H1 (cell line): ENCODE measurements at regions not wholly inside any gene's neighbourhood (a gene's known extent, or its start where the extent isn't known, plus 50 kb on each side); places are given as distances from the start of the nearest gene placed in this dataset.

Source experiments
- ZNF274 ChIP-seq: IDR thresholded peaks from 2 replicates; pipeline ENCODE4 v1.7.0; 2012; ENCODE audit warnings: low read length, borderline replicate concordance; ENCODE audit errors: extremely low read depth
- TF ChIP-seq, protein P1 (sequence below): fragments of 300-600 bp; sonication (generic); IDR thresholded peaks from 2 replicates; pipeline ENCODE4 v1.7.1; 2012; ENCODE audit warnings: low read length, moderate library complexity, mild to moderate bottlenecking, inconsistent platforms; ENCODE audit not compliant: insufficient replicate concordance

DNA sequence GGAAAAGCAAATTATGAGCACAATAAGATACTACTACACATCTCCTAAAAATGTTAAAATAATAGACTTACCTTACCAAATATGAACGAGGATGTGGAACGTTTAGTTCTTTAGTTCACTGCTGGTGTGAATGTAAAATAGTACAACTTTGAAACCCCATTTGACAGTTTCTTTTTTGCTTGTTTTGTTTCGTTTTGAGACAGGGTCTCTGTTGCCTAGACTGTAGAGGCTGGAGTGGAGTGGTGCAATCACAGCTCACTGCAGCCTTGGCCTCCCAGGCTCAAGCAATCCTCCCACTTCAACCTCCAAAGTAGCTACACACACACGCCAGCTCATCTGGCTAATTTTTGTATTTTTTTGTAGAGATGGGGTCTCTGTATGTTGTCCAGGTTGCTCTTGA is 136.4 kb upstream of the FAR2 start (continued):
- TF ChIP-seq, protein P1, sequence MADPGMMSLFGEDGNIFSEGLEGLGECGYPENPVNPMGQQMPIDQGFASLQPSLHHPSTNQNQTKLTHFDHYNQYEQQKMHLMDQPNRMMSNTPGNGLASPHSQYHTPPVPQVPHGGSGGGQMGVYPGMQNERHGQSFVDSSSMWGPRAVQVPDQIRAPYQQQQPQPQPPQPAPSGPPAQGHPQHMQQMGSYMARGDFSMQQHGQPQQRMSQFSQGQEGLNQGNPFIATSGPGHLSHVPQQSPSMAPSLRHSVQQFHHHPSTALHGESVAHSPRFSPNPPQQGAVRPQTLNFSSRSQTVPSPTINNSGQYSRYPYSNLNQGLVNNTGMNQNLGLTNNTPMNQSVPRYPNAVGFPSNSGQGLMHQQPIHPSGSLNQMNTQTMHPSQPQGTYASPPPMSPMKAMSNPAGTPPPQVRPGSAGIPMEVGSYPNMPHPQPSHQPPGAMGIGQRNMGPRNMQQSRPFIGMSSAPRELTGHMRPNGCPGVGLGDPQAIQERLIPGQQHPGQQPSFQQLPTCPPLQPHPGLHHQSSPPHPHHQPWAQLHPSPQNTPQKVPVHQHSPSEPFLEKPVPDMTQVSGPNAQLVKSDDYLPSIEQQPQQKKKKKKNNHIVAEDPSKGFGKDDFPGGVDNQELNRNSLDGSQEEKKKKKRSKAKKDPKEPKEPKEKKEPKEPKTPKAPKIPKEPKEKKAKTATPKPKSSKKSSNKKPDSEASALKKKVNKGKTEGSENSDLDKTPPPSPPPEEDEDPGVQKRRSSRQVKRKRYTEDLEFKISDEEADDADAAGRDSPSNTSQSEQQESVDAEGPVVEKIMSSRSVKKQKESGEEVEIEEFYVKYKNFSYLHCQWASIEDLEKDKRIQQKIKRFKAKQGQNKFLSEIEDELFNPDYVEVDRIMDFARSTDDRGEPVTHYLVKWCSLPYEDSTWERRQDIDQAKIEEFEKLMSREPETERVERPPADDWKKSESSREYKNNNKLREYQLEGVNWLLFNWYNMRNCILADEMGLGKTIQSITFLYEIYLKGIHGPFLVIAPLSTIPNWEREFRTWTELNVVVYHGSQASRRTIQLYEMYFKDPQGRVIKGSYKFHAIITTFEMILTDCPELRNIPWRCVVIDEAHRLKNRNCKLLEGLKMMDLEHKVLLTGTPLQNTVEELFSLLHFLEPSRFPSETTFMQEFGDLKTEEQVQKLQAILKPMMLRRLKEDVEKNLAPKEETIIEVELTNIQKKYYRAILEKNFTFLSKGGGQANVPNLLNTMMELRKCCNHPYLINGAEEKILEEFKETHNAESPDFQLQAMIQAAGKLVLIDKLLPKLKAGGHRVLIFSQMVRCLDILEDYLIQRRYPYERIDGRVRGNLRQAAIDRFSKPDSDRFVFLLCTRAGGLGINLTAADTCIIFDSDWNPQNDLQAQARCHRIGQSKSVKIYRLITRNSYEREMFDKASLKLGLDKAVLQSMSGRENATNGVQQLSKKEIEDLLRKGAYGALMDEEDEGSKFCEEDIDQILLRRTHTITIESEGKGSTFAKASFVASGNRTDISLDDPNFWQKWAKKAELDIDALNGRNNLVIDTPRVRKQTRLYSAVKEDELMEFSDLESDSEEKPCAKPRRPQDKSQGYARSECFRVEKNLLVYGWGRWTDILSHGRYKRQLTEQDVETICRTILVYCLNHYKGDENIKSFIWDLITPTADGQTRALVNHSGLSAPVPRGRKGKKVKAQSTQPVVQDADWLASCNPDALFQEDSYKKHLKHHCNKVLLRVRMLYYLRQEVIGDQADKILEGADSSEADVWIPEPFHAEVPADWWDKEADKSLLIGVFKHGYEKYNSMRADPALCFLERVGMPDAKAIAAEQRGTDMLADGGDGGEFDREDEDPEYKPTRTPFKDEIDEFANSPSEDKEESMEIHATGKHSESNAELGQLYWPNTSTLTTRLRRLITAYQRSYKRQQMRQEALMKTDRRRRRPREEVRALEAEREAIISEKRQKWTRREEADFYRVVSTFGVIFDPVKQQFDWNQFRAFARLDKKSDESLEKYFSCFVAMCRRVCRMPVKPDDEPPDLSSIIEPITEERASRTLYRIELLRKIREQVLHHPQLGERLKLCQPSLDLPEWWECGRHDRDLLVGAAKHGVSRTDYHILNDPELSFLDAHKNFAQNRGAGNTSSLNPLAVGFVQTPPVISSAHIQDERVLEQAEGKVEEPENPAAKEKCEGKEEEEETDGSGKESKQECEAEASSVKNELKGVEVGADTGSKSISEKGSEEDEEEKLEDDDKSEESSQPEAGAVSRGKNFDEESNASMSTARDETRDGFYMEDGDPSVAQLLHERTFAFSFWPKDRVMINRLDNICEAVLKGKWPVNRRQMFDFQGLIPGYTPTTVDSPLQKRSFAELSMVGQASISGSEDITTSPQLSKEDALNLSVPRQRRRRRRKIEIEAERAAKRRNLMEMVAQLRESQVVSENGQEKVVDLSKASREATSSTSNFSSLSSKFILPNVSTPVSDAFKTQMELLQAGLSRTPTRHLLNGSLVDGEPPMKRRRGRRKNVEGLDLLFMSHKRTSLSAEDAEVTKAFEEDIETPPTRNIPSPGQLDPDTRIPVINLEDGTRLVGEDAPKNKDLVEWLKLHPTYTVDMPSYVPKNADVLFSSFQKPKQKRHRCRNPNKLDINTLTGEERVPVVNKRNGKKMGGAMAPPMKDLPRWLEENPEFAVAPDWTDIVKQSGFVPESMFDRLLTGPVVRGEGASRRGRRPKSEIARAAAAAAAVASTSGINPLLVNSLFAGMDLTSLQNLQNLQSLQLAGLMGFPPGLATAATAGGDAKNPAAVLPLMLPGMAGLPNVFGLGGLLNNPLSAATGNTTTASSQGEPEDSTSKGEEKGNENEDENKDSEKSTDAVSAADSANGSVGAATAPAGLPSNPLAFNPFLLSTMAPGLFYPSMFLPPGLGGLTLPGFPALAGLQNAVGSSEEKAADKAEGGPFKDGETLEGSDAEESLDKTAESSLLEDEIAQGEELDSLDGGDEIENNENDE = no peak
- TF ChIP-seq ZNF274 = no peak
- TF ChIP-seq, all 59 proteins: peak for 0
